ENCODE measurements at regions not wholly inside any gene's neighbourhood (a gene's known extent, or its start where the extent isn't known, plus 50 kb on each side); places are given as distances from the start of the nearest gene placed in this dataset.

- Histone ChIP-seq H3K36me3 (ENCODE audit: control insufficient read depth in 3 of 3, insufficient read depth in 3 of 3, low read length in 3 of 3) (no peaks in the 10 kb centered on the region), H3K27ac (ENCODE audit: low read depth, low read length) (no peak overlapping the region), H3K9me3 (ENCODE audit: control insufficient read depth in 3 of 3, low read length in 3 of 3) (no peaks in the 10 kb centered on the region), H3K27me3 (ENCODE audit: control insufficient read depth in 3 of 3, insufficient read depth in 3 of 3, low read length in 3 of 3) (no peaks in the 10 kb centered on the region), H3K4me1 (ENCODE audit: control insufficient read depth in 3 of 3, insufficient read depth in 3 of 3, low read length in 3 of 3) (no peaks in the 10 kb centered on the region), H3K9ac (ENCODE audit: low read depth in 1 of 3, low read length in 3 of 3) (no peak overlapping the region), H3K4me3 (ENCODE audit: low read length in 3 of 3) (no peak overlapping the region)
Measured at GRCh38 chr9:30410273-30410672, 1974.2 kb upstream of the ACO1 start.

GRCh38 chr9:30411571-30411970, 1972.9 kb upstream of the ACO1 start:
- Histone ChIP-seq H3K9me3 (ENCODE audit: control insufficient read depth in 3 of 3, low read length in 3 of 3) (no peaks in the 10 kb centered on the region), H3K27ac (ENCODE audit: low read depth, low read length) (no peak overlapping the region)

GRCh38 chr9:30459156-30459555, 1925.3 kb upstream of the ACO1 start:
- H3K4me3 ChIP-seq (ENCODE audit: low read length in 3 of 3): no peak overlapping the region
- H3K9me3 ChIP-seq (ENCODE audit: control insufficient read depth in 3 of 3, low read length in 3 of 3): no peaks in the 10 kb centered on the region
- no peaks in the 10 kb centered on the region for H3K36me3 ChIP-seq (ENCODE audit: control insufficient read depth in 3 of 3, insufficient read depth in 3 of 3, low read length in 3 of 3)
- no peaks in the 10 kb centered on the region for H3K4me1 ChIP-seq (ENCODE audit: control insufficient read depth in 3 of 3, insufficient read depth in 3 of 3, low read length in 3 of 3)
- H3K27ac ChIP-seq (ENCODE audit: low read depth, low read length): no peak overlapping the region
- H3K27me3 ChIP-seq (ENCODE audit: control insufficient read depth in 3 of 3, insufficient read depth in 3 of 3, low read length in 3 of 3): no peaks in the 10 kb centered on the region
- no peak overlapping the region for H3K9ac ChIP-seq (ENCODE audit: low read depth in 1 of 3, low read length in 3 of 3)

More at GRCh38 chr9:30411571-30411970, 1972.9 kb upstream of the ACO1 start:
- Histone ChIP-seq H3K36me3 (ENCODE audit: control insufficient read depth in 3 of 3, insufficient read depth in 3 of 3, low read length in 3 of 3) (no peaks in the 10 kb centered on the region), H3K4me3 (ENCODE audit: low read length in 3 of 3) (no peak overlapping the region), H3K27me3 (ENCODE audit: control insufficient read depth in 3 of 3, insufficient read depth in 3 of 3, low read length in 3 of 3) (no peaks in the 10 kb centered on the region), H3K4me1 (ENCODE audit: control insufficient read depth in 3 of 3, insufficient read depth in 3 of 3, low read length in 3 of 3) (no peaks in the 10 kb centered on the region), H3K9ac (ENCODE audit: low read depth in 1 of 3, low read length in 3 of 3) (no peak overlapping the region)

- Histone ChIP-seq H3K9me3 (ENCODE audit: control insufficient read depth in 3 of 3, low read length in 3 of 3) (no peaks in the 10 kb centered on the region), H3K9ac (ENCODE audit: low read depth in 1 of 3, low read length in 3 of 3) (no peak overlapping the region), H3K36me3 (ENCODE audit: control insufficient read depth in 3 of 3, insufficient read depth in 3 of 3, low read length in 3 of 3) (no peaks in the 10 kb centered on the region), H3K27ac (ENCODE audit: low read depth, low read length) (no peak overlapping the region), H3K27me3 (ENCODE audit: control insufficient read depth in 3 of 3, insufficient read depth in 3 of 3, low read length in 3 of 3) (no peaks in the 10 kb centered on the region), H3K4me3 (ENCODE audit: low read length in 3 of 3) (no peak overlapping the region), H3K4me1 (ENCODE audit: control insufficient read depth in 3 of 3, insufficient read depth in 3 of 3, low read length in 3 of 3) (no peaks in the 10 kb centered on the region)
Measured at GRCh38 chr9:30476826-30477225, 1907.6 kb upstream of the ACO1 start.

GRCh38 chr9:30478684-30479083, 1905.8 kb upstream of the ACO1 start:
- H3K4me3 ChIP-seq (ENCODE audit: low read length in 3 of 3): no peak overlapping the region
- no peaks in the 10 kb centered on the region for H3K27me3 ChIP-seq (ENCODE audit: control insufficient read depth in 3 of 3, insufficient read depth in 3 of 3, low read length in 3 of 3)
- no peaks in the 10 kb centered on the region for H3K9me3 ChIP-seq (ENCODE audit: control insufficient read depth in 3 of 3, low read length in 3 of 3)
- H3K9ac ChIP-seq (ENCODE audit: low read depth in 1 of 3, low read length in 3 of 3): no peak overlapping the region
- H3K36me3 ChIP-seq (ENCODE audit: control insufficient read depth in 3 of 3, insufficient read depth in 3 of 3, low read length in 3 of 3): no peaks in the 10 kb centered on the region
- no peak overlapping the region for H3K27ac ChIP-seq (ENCODE audit: low read depth, low read length)
- H3K4me1 ChIP-seq (ENCODE audit: control insufficient read depth in 3 of 3, insufficient read depth in 3 of 3, low read length in 3 of 3): no peaks in the 10 kb centered on the region

- Histone ChIP-seq H3K4me1 (ENCODE audit: control insufficient read depth in 3 of 3, insufficient read depth in 3 of 3, low read length in 3 of 3) (no peaks in the 10 kb centered on the region), H3K27ac (ENCODE audit: low read depth, low read length) (no peak overlapping the region), H3K36me3 (ENCODE audit: control insufficient read depth in 3 of 3, insufficient read depth in 3 of 3, low read length in 3 of 3) (no peaks in the 10 kb centered on the region), H3K9ac (ENCODE audit: low read depth in 1 of 3, low read length in 3 of 3) (no peak overlapping the region), H3K4me3 (ENCODE audit: low read length in 3 of 3) (no peak overlapping the region), H3K9me3 (ENCODE audit: control insufficient read depth in 3 of 3, low read length in 3 of 3) (no peaks in the 10 kb centered on the region), H3K27me3 (ENCODE audit: control insufficient read depth in 3 of 3, insufficient read depth in 3 of 3, low read length in 3 of 3) (no peaks in the 10 kb centered on the region)
Measured at GRCh38 chr9:30482499-30482898, 1901.9 kb upstream of the ACO1 start.

- Histone ChIP-seq H3K9ac (ENCODE audit: low read depth in 1 of 3, low read length in 3 of 3) (no peak overlapping the region), H3K4me3 (ENCODE audit: low read length in 3 of 3) (no peak overlapping the region), H3K9me3 (ENCODE audit: control insufficient read depth in 3 of 3, low read length in 3 of 3) (no peaks in the 10 kb centered on the region), H3K27ac (ENCODE audit: low read depth, low read length) (no peak overlapping the region), H3K36me3 (ENCODE audit: control insufficient read depth in 3 of 3, insufficient read depth in 3 of 3, low read length in 3 of 3) (no peaks in the 10 kb centered on the region), H3K4me1 (ENCODE audit: control insufficient read depth in 3 of 3, insufficient read depth in 3 of 3, low read length in 3 of 3) (no peaks in the 10 kb centered on the region), H3K27me3 (ENCODE audit: control insufficient read depth in 3 of 3, insufficient read depth in 3 of 3, low read length in 3 of 3) (no peaks in the 10 kb centered on the region)
Measured at GRCh38 chr9:30484690-30485089, 1899.8 kb upstream of the ACO1 start.

- H3K9ac ChIP-seq (ENCODE audit: low read depth in 1 of 3, low read length in 3 of 3): no peak overlapping the region
- no peak overlapping the region for H3K4me3 ChIP-seq (ENCODE audit: low read length in 3 of 3)
- H3K9me3 ChIP-seq (ENCODE audit: control insufficient read depth in 3 of 3, low read length in 3 of 3): no peaks in the 10 kb centered on the region
- H3K27me3 ChIP-seq (ENCODE audit: control insufficient read depth in 3 of 3, insufficient read depth in 3 of 3, low read length in 3 of 3): no peaks in the 10 kb centered on the region
- H3K36me3 ChIP-seq (ENCODE audit: control insufficient read depth in 3 of 3, insufficient read depth in 3 of 3, low read length in 3 of 3): no peaks in the 10 kb centered on the region
- no peaks in the 10 kb centered on the region for H3K4me1 ChIP-seq (ENCODE audit: control insufficient read depth in 3 of 3, insufficient read depth in 3 of 3, low read length in 3 of 3)
- no peak overlapping the region for H3K27ac ChIP-seq (ENCODE audit: low read depth, low read length)
Measured at GRCh38 chr9:30504502-30504905, 1879.9 kb upstream of the ACO1 start.

- Histone ChIP-seq H3K4me3 (ENCODE audit: low read length in 3 of 3) (no peak overlapping the region), H3K27me3 (ENCODE audit: control insufficient read depth in 3 of 3, insufficient read depth in 3 of 3, low read length in 3 of 3) (no peaks in the 10 kb centered on the region), H3K36me3 (ENCODE audit: control insufficient read depth in 3 of 3, insufficient read depth in 3 of 3, low read length in 3 of 3) (no peaks in the 10 kb centered on the region), H3K9me3 (ENCODE audit: control insufficient read depth in 3 of 3, low read length in 3 of 3) (no peaks in the 10 kb centered on the region), H3K27ac (ENCODE audit: low read depth, low read length) (no peak overlapping the region), H3K9ac (ENCODE audit: low read depth in 1 of 3, low read length in 3 of 3) (no peak overlapping the region), H3K4me1 (ENCODE audit: control insufficient read depth in 3 of 3, insufficient read depth in 3 of 3, low read length in 3 of 3) (no peaks in the 10 kb centered on the region)
Measured at GRCh38 chr9:30505311-30505710, 1879.1 kb upstream of the ACO1 start.

GRCh38 chr9:30506749-30507148, 1877.7 kb upstream of the ACO1 start:
- Histone ChIP-seq H3K9ac (ENCODE audit: low read depth in 1 of 3, low read length in 3 of 3) (no peak overlapping the region), H3K4me3 (ENCODE audit: low read length in 3 of 3) (no peak overlapping the region), H3K27me3 (ENCODE audit: control insufficient read depth in 3 of 3, insufficient read depth in 3 of 3, low read length in 3 of 3) (no peaks in the 10 kb centered on the region), H3K27ac (ENCODE audit: low read depth, low read length) (no peak overlapping the region), H3K4me1 (ENCODE audit: control insufficient read depth in 3 of 3, insufficient read depth in 3 of 3, low read length in 3 of 3) (no peaks in the 10 kb centered on the region), H3K9me3 (ENCODE audit: control insufficient read depth in 3 of 3, low read length in 3 of 3) (no peaks in the 10 kb centered on the region), H3K36me3 (ENCODE audit: control insufficient read depth in 3 of 3, insufficient read depth in 3 of 3, low read length in 3 of 3) (no peaks in the 10 kb centered on the region)

- Histone ChIP-seq H3K4me3 (ENCODE audit: low read length in 3 of 3) (no peak overlapping the region), H3K36me3 (ENCODE audit: control insufficient read depth in 3 of 3, insufficient read depth in 3 of 3, low read length in 3 of 3) (no peaks in the 10 kb centered on the region), H3K9ac (ENCODE audit: low read depth in 1 of 3, low read length in 3 of 3) (no peak overlapping the region), H3K9me3 (ENCODE audit: control insufficient read depth in 3 of 3, low read length in 3 of 3) (no peaks in the 10 kb centered on the region), H3K27me3 (ENCODE audit: control insufficient read depth in 3 of 3, insufficient read depth in 3 of 3, low read length in 3 of 3) (no peaks in the 10 kb centered on the region), H3K27ac (ENCODE audit: low read depth, low read length) (no peak overlapping the region), H3K4me1 (ENCODE audit: control insufficient read depth in 3 of 3, insufficient read depth in 3 of 3, low read length in 3 of 3) (no peaks in the 10 kb centered on the region)
Measured at GRCh38 chr9:30507166-30507565, 1877.3 kb upstream of the ACO1 start.

All from skeletal muscle tissue (tissue), 3 donors.